ENCODE measurements at regions not wholly inside any gene's neighbourhood (a gene's known extent, or its start where the extent isn't known, plus 50 kb on each side); places are given as distances from the start of the nearest gene placed in this dataset.
A peak's percentile ranks its signal among the peaks of the same experiment; 100 is the strongest.

GRCh38 chr2:7825591-7826312, 856.1 kb upstream of the ID2 start:
- Histone ChIP-seq H3K36me3 (no peaks in the 10 kb centered on the region), H3K4me3 (no peak overlapping the region), H3K27me3 (no peaks in the 10 kb centered on the region), H3K9me3 (no peaks in the 10 kb centered on the region), H3K27ac (no peak overlapping the region), H3K4me1 (no peaks in the 10 kb centered on the region)
- intact Hi-C loops (cut with DNase I; ENCODE audit: low total_unique reads), result no loop called here
- DNase-seq, result peak in 1 of 2 donors; percentile 40
- TF ChIP-seq POLR2A (IDR thresholded peaks at IDR 0.05) (no peak), CTCF (IDR thresholded peaks at IDR 0.05) (no peak), EP300 (IDR thresholded peaks at IDR 0.05) (no peak), POLR2AphosphoS5 (IDR thresholded peaks at IDR 0.05) (no peak)
- WGBS, 5 donors, result 45 to 57% (median 53%) methylated on average over 9 of the region's 9 CpGs

DNA sequence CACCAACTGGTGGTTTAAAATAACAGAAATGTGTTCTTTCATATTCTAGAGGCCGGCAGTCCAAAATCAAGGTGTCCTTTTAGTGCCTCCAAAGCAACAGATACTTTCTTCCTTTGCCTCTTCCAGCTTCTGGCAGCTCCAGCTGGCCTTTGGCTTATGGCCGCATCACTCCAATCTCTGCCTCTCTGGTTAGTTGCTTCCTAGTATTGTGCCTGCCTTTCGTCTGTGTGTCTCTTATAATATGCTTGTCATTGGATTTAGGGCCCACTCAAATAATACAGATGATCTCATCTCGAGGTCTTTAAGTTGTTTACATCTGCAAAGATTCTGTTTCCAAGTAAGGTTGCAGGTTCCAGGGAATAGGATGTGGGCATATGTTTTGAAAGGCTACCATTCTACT, 855.2 kb upstream of the ID2 start:
- intact Hi-C loops (cut with DNase I; ENCODE audit: low total_unique reads), result no loop called here
- 86 to 92% (median 88%) methylated on average over 4 of the region's 4 CpGs for WGBS, 5 donors

GRCh38 chr2:7829241-7829640, 852.6 kb upstream of the ID2 start:
- Histone ChIP-seq H3K4me1 (no peaks in the 10 kb centered on the region), H3K4me3 (no peak overlapping the region), H3K36me3 (no peaks in the 10 kb centered on the region), H3K27me3 (no peaks in the 10 kb centered on the region), H3K9me3 (no peaks in the 10 kb centered on the region), H3K27ac (no peak overlapping the region)
- 84 to 91% (median 90%) methylated on average over 3 of the region's 3 CpGs for WGBS, 5 donors
- TF ChIP-seq POLR2AphosphoS5 (IDR thresholded peaks at IDR 0.05) (no peak), POLR2A (IDR thresholded peaks at IDR 0.05) (no peak), CTCF (IDR thresholded peaks at IDR 0.05) (no peak), EP300 (IDR thresholded peaks at IDR 0.05) (no peak)
- intact Hi-C loops (cut with DNase I; ENCODE audit: low total_unique reads), result no loop called here
- no peak for DNase-seq

More for the DNA sequence above, 855.2 kb upstream of the ID2 start:
- Histone ChIP-seq H3K9me3 (no peaks in the 10 kb centered on the region), H3K4me1 (no peaks in the 10 kb centered on the region), H3K27ac (no peak overlapping the region), H3K36me3 (no peaks in the 10 kb centered on the region), H3K4me3 (no peak overlapping the region), H3K27me3 (no peaks in the 10 kb centered on the region)
- no peak for DNase-seq
- TF ChIP-seq POLR2AphosphoS5 (IDR thresholded peaks at IDR 0.05), result no peak
- no peak for TF ChIP-seq EP300 (IDR thresholded peaks at IDR 0.05)
- no peak for TF ChIP-seq POLR2A (IDR thresholded peaks at IDR 0.05)
- no peak for TF ChIP-seq CTCF (IDR thresholded peaks at IDR 0.05)

GRCh38 chr2:7830616-7831015, 851.2 kb upstream of the ID2 start:
- no peak for DNase-seq
- Histone ChIP-seq H3K4me3 (no peak overlapping the region), H3K4me1 (peaks cover 0 to 1% (median 0%) of the 10 kb centered on the region in 4 donors), H3K9me3 (no peaks in the 10 kb centered on the region), H3K27ac (no peak overlapping the region), H3K36me3 (no peaks in the 10 kb centered on the region), H3K27me3 (no peaks in the 10 kb centered on the region)
- 69 to 83% (median 79%) methylated on average over 2 of the region's 2 CpGs for WGBS, 5 donors
- no peak for TF ChIP-seq EP300 (IDR thresholded peaks at IDR 0.05)
- no peak for TF ChIP-seq CTCF (IDR thresholded peaks at IDR 0.05)
- TF ChIP-seq POLR2A (IDR thresholded peaks at IDR 0.05), result no peak
- TF ChIP-seq POLR2AphosphoS5 (IDR thresholded peaks at IDR 0.05), result no peak
- intact Hi-C loops (cut with DNase I; ENCODE audit: low total_unique reads), result no loop called here
